ENCODE measurements at regions not wholly inside any gene's neighbourhood (a gene's known extent, or its start where the extent isn't known, plus 50 kb on each side); places are given as distances from the start of the nearest gene placed in this dataset.

DNA sequence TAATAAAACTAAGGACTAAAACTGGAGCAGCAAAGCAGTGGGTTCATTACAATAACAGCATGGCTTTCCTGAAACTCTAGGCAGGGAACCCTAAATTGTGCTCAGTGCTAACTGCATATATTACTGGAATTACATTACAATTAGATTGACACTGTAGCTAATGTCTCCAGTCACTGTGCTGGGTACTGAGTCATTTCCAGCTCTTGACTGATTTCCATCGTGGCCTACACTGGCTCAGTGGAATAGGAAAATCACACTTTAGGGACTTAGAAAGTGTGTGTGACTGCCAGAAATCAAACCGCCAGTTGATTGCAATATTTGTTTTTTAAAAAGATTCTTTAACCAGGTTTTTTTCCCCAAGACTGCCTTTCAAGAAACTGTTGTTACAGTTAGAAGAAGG is 1447.4 kb upstream of the GOT2 start:
- TF ChIP-seq XRCC3 (IDR thresholded peaks at IDR 0.05) = no peak
- TF ChIP-seq ZNF143 (CRISPR knock-in tag; IDR thresholded peaks at IDR 0.05) = no peak
- TF ChIP-seq ZNF263 (CRISPR knock-in tag; IDR thresholded peaks at IDR 0.05; ENCODE audit: borderline replicate concordance) = no peak
